ENCODE measurements at regions not wholly inside any gene's neighbourhood (a gene's known extent, or its start where the extent isn't known, plus 50 kb on each side); places are given as distances from the start of the nearest gene placed in this dataset.

DNA sequence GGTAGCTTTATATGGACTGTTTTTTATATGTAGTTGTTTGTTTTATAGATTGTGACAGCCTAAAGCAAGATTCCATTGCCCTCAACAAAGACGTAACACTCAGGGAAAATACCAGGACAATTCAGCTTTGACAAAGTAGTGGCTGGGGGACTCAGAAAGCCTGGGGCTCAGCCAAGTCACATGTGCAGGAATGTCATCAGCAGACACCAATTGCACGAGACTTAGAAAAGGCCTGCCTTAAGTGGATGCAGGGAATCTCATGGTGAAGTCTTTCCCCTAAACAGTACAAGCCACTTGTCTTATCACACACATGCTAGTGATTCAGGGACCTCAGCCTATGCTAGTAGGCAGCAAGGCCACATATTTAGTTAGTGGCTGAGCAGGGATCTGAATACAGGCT lies 381.8 kb upstream of the THBS1 start:
- Histone ChIP-seq H3K4me1 (no peaks in the 10 kb centered on the region), H3K27me3 (no peaks in the 10 kb centered on the region), H3K36me3 (no peaks in the 10 kb centered on the region), H3K4me3 (no peak overlapping the region), H3K9me3 (no peaks in the 10 kb centered on the region), H3K27ac (no peak overlapping the region)
- intact Hi-C loops (cut with DNase I), result no loop called here
- ATAC-seq, result no peak
- TF ChIP-seq, protein P1, sequence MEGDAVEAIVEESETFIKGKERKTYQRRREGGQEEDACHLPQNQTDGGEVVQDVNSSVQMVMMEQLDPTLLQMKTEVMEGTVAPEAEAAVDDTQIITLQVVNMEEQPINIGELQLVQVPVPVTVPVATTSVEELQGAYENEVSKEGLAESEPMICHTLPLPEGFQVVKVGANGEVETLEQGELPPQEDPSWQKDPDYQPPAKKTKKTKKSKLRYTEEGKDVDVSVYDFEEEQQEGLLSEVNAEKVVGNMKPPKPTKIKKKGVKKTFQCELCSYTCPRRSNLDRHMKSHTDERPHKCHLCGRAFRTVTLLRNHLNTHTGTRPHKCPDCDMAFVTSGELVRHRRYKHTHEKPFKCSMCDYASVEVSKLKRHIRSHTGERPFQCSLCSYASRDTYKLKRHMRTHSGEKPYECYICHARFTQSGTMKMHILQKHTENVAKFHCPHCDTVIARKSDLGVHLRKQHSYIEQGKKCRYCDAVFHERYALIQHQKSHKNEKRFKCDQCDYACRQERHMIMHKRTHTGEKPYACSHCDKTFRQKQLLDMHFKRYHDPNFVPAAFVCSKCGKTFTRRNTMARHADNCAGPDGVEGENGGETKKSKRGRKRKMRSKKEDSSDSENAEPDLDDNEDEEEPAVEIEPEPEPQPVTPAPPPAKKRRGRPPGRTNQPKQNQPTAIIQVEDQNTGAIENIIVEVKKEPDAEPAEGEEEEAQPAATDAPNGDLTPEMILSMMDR (IDR thresholded peaks at IDR 0.05), result no peak
- DNase-seq, result no peak

DNA sequence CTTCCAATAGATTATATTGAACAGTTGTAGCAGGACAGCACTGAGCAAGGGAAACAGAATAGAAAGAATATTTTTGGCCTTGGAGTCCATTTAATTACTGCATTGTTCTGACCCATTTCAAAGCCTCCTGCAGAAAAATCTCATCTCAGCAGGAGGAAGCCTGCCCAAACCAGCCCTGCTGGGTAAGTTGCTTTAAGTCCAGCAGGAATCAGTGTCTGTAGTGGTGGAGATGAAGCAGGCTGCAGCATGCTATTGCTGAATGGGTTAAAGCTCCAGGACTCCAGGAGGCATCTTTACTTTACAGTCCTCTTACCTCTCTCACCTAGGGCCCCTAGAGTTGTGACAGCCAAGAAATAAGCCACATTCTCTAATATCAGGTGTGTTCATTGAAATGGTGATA lies 380.3 kb upstream of the THBS1 start:
- H3K4me1 ChIP-seq, result no peaks in the 10 kb centered on the region
- no peaks in the 10 kb centered on the region for H3K36me3 ChIP-seq
- H3K9me3 ChIP-seq, result no peaks in the 10 kb centered on the region
- no peak for ATAC-seq
- no peak for DNase-seq
- H3K27ac ChIP-seq, result no peak overlapping the region
- no peak overlapping the region for H3K4me3 ChIP-seq
- TF ChIP-seq, protein P1 (IDR thresholded peaks at IDR 0.05), result no peak
- H3K27me3 ChIP-seq, result no peaks in the 10 kb centered on the region
- intact Hi-C loops (cut with DNase I), result no loop called here

DNA sequence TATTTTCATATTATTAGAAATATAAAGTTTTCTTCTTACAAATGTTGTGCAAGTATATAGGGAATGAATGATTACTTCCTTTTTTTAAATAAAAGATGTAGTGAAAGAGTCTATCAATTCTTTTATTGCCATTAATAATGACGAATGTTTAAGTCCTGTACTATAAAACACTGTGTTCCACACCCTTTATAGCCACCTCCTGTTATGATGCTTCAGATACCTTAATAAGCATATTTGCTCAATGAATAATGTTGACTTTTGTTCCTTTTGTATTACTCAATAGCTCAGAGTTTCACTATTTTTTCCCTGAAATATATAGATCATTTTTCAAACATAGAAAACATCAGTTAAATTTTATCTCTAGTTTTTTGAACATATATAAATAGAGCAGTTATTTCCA lies 378.2 kb upstream of the THBS1 start:
- intact Hi-C loops (cut with DNase I), result no loop called here
- Histone ChIP-seq H3K4me3 (no peak overlapping the region), H3K27ac (no peak overlapping the region), H3K36me3 (no peaks in the 10 kb centered on the region), H3K4me1 (no peaks in the 10 kb centered on the region), H3K9me3 (no peaks in the 10 kb centered on the region), H3K27me3 (no peaks in the 10 kb centered on the region)
- TF ChIP-seq, protein P1 (IDR thresholded peaks at IDR 0.05), result no peak
- ATAC-seq (no peak), DNase-seq (no peak)

DNA sequence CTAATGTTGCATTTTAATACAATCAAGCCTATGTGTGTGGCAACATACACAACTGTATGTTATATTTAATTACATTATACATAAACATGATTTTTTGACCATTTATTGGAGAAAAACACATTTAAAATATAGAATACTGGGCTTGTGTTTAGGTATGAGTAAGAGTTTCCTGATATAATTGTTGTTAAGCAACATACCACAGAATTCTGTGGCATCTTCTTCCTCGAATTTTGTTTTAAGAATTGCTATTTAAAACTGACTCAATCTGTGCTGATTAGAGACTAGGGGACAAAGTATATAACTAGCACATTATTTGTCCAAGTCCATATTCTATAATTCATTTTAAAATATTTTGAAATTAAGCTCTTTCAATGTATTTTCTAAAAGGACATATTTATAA lies 376.8 kb upstream of the THBS1 start:
- TF ChIP-seq, protein P1 (IDR thresholded peaks at IDR 0.05), result no peak
- H3K9me3 ChIP-seq, result no peaks in the 10 kb centered on the region

DNA sequence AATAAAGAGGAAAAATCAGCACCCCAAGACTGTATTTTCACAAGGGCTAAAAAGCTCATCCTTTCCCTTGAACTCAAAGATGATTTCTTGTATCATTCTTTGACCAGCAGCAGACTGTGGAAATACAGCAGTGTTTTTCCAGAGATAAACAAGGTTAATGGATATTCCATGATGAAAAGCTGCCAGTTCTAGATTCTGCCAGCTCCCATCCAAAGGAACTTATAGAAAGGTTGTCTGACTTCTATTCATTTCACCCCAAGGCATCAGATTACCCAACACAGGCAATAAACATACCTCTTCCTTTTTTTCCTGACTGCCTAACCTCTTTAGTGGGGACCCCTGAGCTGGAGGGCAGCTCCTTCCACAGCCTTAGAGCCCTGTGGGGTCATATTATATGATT lies 375.8 kb upstream of the THBS1 start:
- no peak overlapping the region for H3K4me3 ChIP-seq
- TF ChIP-seq, protein P1 (IDR thresholded peaks at IDR 0.05), result no peak
- H3K36me3 ChIP-seq, result no peaks in the 10 kb centered on the region
- DNase-seq (no peak), ATAC-seq (no peak)
- intact Hi-C loops (cut with DNase I), result no loop called here
- H3K9me3 ChIP-seq, result no peaks in the 10 kb centered on the region
- H3K27ac ChIP-seq, result no peak overlapping the region
- no peaks in the 10 kb centered on the region for H3K4me1 ChIP-seq
- no peaks in the 10 kb centered on the region for H3K27me3 ChIP-seq

More for the DNA sequence above, 376.8 kb upstream of the THBS1 start:
- intact Hi-C loops (cut with DNase I), result no loop called here
- H3K4me1 ChIP-seq, result no peaks in the 10 kb centered on the region
- H3K27ac ChIP-seq, result no peak overlapping the region
- H3K4me3 ChIP-seq, result no peak overlapping the region
- no peak for DNase-seq
- no peaks in the 10 kb centered on the region for H3K36me3 ChIP-seq
- H3K27me3 ChIP-seq, result no peaks in the 10 kb centered on the region
- ATAC-seq, result no peak
